HG02870 (cell line): ENCODE measurements at regions not wholly inside any gene's neighbourhood (a gene's known extent, or its start where the extent isn't known, plus 50 kb on each side); places are given as distances from the start of the nearest gene placed in this dataset.

Source experiments
- ATAC-seq: cut with Tn5 transposase; IDR thresholded peaks from one replicate; pipeline ENCODE4 v1.9.1; 2021; ENCODE audit warnings: mild to moderate bottlenecking, moderate library complexity; ENCODE audit not compliant: unreplicated experiment

DNA sequence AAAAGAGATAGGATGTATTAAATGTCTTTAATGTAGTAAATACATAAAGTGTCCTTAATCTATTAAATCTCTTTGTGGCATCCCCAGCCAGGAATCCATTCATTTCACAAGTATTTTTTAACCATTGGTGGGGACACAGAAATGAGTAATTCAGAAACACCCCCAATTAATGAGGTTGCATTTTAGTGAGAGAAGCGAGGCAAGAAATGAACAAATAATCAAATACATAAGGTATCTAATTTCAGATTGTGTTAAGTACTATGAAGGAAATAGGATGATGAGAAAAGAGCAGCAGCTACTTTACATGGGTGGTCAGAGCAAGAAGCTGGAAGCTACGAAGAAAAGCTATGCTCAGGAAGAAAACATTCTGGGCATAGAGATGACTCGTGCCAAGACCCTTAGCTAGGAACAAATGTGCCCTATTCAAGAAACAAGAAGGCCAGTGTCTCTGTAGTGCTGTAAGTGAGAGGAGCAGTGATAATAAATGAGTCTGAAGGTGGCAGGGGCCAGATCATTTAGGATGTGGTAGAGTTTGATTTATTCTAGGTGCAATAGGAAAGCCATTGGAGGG is 60.5 kb upstream of the IGF1 start:
- ATAC-seq, result no peak

GRCh38 chr12:102539651-102540553 is 59.5 kb upstream of the IGF1 start:
- no peak for ATAC-seq

- ATAC-seq, result no peak
Measured at GRCh38 chr12:102535306-102535705, 54.9 kb upstream of the IGF1 start.

- ATAC-seq, result no peak
Measured at GRCh38 chr12:102534899-102535298, 54.5 kb upstream of the IGF1 start.

GRCh38 chr12:102533483-102534215 is 53.3 kb upstream of the IGF1 start:
- ATAC-seq, result no peak
